CD8-positive, alpha-beta memory T cell (primary cell): ENCODE measurements at regions not wholly inside any gene's neighbourhood (a gene's known extent, or its start where the extent isn't known, plus 50 kb on each side); places are given as distances from the start of the nearest gene placed in this dataset.

Experiments used
- CTCF ChIA-PET: fragments of 350-600 bp; sonication (Branson Sonifier 250); formaldehyde crosslinking; loops from one replicate; lab custom pipeline; 2021; ENCODE audit warnings: antibody characterized with exemption; lab: Charles Lee
- POLR2A ChIA-PET: fragments of 350-600 bp; sonication (Branson Sonifier 250); formaldehyde crosslinking; loops from one replicate; lab custom pipeline; 2021; ENCODE audit warnings: antibody characterized with exemption; lab: Charles Lee
- DNase-seq, 5 donors: peaks; one replicate each; pipeline versions ENCODE4 v3.0.0 to v3.0.0-alpha.2; 2020 to 2022; ENCODE audit warnings: mixed read lengths in 1 of 5
- H3K27ac ChIP-seq: one replicate; pipeline ENCODE4 v1.7.0; 2013; ENCODE audit warnings: low read depth, mild to moderate bottlenecking, low read length, moderate library complexity
- H3K27me3 ChIP-seq: 2 replicates; pipeline ENCODE4 v1.7.0; 2013; ENCODE audit warnings: low read length, mild to moderate bottlenecking; ENCODE audit not compliant: insufficient read depth, poor library complexity, severe bottlenecking
- H3K36me3 ChIP-seq: 2 replicates; pipeline ENCODE4 v1.7.0; 2013; ENCODE audit warnings: mild to moderate bottlenecking, low read length, moderate library complexity; ENCODE audit not compliant: insufficient read depth
- H3K4me1 ChIP-seq: 2 replicates; pipeline ENCODE4 v1.7.0; 2013; ENCODE audit warnings: mild to moderate bottlenecking, low read length, moderate library complexity; ENCODE audit not compliant: insufficient read depth
- H3K4me3 ChIP-seq: 2 replicates; pipeline ENCODE4 v1.7.0; 2013; ENCODE audit warnings: mild to moderate bottlenecking, low read length
- H3K9me3 ChIP-seq: 2 replicates; pipeline ENCODE4 v1.7.0; 2013; ENCODE audit warnings: mild to moderate bottlenecking, low read length
- H3K27ac Mint-ChIP-seq, 8 donors: one replicate each; pipeline ENCODE4 v1.8.0; 2020 to 2021; ENCODE audit warnings: mixed read lengths in 8 of 8, mild to moderate bottlenecking in 6 of 8, inconsistent platforms in 3 of 8, moderate library complexity in 3 of 8
- H3K27me3 Mint-ChIP-seq, 2 donors: one replicate each; pipeline ENCODE4 v1.8.0; 2020 to 2021; ENCODE audit warnings: mixed read lengths in 2 of 2, mild to moderate bottlenecking in 1 of 2, moderate library complexity in 1 of 2
- H3K36me3 Mint-ChIP-seq, 3 donors: one replicate each; pipeline ENCODE4 v1.8.0; 2020 to 2021; ENCODE audit warnings: mixed read lengths in 3 of 3, inconsistent platforms in 1 of 3, mild to moderate bottlenecking in 1 of 3
- H3K4me1 Mint-ChIP-seq, 3 donors: one replicate each; pipeline ENCODE4 v1.8.0; 2020 to 2021; ENCODE audit warnings: mixed read lengths in 3 of 3, inconsistent platforms in 1 of 3, mild to moderate bottlenecking in 1 of 3
- H3K4me3 Mint-ChIP-seq, 7 donors: one replicate each; pipeline ENCODE4 v1.8.0; 2020 to 2021; ENCODE audit warnings: mixed read lengths in 7 of 7, mild to moderate bottlenecking in 6 of 7, moderate library complexity in 4 of 7, inconsistent platforms in 2 of 7
- H3K9me3 Mint-ChIP-seq, 5 donors: one replicate each; pipeline ENCODE4 v1.8.0; 2020 to 2022; ENCODE audit warnings: mixed read lengths in 5 of 5, mild to moderate bottlenecking in 3 of 5, moderate library complexity in 2 of 5, inconsistent platforms in 1 of 5

DNA sequence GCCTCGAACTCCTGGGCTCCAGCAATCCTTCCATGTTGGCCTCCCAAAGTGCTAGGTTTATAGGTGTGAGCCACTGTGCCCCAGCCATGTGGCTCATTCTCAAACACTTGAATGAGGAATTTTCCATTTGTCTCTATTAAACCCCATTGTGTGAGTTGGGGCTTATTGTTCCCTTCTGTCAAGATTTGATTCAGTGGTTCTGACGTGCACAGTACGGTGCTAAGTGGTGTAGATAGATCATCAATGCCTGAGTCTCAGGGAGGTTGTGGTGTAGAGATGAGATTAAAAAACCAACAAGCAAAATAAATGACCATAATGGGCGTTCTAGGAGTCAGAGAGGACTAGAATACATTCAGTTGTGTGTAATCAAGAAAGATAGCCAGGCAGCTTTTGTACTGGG lies 335.6 kb downstream of the PRL start:
- ChIA-PET CTCF (no interaction called here), POLR2A (no interaction called here)
- Mint-ChIP-seq H3K36me3 (no peaks in the 10 kb centered on the region), H3K4me1 (no peaks in the 10 kb centered on the region), H3K27ac (no peak overlapping the region), H3K4me3 (no peak overlapping the region), H3K27me3 (no peaks in the 10 kb centered on the region), H3K9me3 (peaks cover 2 to 4% (median 3%) of the 10 kb centered on the region in 5 donors)
- no peak for DNase-seq
- no peaks in the 10 kb centered on the region for H3K4me1 ChIP-seq
- H3K27me3 ChIP-seq: no peaks in the 10 kb centered on the region
- no peaks in the 10 kb centered on the region for H3K9me3 ChIP-seq
- no peaks in the 10 kb centered on the region for H3K36me3 ChIP-seq
- H3K4me3 ChIP-seq: no peak overlapping the region
- no peak overlapping the region for H3K27ac ChIP-seq

DNA sequence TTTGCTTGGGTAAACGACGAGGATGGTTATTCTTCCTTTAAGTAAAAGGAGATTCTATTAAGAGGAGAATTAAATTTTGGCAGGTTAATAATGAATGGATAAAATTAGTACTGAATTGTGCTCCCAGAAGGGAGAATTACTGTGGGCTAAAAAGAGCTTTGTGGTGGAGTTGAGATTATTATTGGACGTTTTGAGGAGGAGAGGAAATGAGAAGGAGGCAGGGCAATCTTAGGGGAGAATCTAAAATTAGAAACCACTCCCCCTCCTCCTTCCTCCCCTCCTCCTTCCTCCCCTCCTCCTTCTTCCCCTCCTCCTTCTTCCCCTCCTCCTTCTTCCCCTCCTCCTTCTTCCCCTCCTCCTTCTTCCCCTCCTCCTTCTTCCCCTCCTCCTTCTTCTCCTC lies 331.8 kb downstream of the PRL start:
- no peaks in the 10 kb centered on the region for H3K36me3 ChIP-seq
- H3K9me3 ChIP-seq: no peaks in the 10 kb centered on the region
- Mint-ChIP-seq H3K36me3 (no peaks in the 10 kb centered on the region), H3K4me3 (no peak overlapping the region), H3K27ac (no peak overlapping the region), H3K27me3 (no peaks in the 10 kb centered on the region), H3K4me1 (no peaks in the 10 kb centered on the region), H3K9me3 (peaks cover 2 to 4% (median 3%) of the 10 kb centered on the region in 5 donors)
- CTCF ChIA-PET: no interaction called here
- POLR2A ChIA-PET: no interaction called here
- no peaks in the 10 kb centered on the region for H3K4me1 ChIP-seq
- H3K27ac ChIP-seq: no peak overlapping the region
- no peak for DNase-seq
- H3K4me3 ChIP-seq: no peak overlapping the region
- no peaks in the 10 kb centered on the region for H3K27me3 ChIP-seq

DNA sequence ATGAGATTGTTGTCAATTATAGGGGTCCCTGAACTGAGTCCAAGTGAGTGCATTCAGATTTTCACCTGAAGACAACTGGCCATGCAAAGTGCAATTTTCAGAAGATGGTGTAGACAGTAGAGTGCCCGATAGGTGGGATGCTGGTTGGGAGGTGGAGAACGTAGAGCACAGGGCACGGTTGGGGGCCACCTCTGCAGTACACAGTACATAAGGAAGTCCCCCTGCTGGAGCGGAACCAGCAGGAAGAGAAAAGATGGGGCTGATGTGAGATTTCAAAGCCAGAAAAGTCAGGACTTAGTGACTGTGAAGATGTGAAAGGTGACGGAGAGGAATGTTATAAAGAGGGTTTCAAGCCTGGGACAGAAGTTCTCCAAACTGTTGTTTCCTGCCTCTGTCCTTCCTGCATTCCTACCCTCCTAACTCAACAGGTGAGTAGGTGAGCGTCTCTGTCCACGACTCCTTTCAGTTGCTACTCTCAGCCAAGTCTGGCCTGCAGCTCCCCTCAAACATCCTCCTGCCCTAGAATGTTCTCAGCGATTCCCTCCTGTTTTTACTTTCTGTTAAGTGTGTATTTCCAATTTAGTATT lies 330.8 kb downstream of the PRL start:
- Mint-ChIP-seq H3K27me3 (no peaks in the 10 kb centered on the region), H3K4me1 (no peaks in the 10 kb centered on the region), H3K9me3 (peaks cover 2 to 4% (median 3%) of the 10 kb centered on the region in 5 donors), H3K36me3 (no peaks in the 10 kb centered on the region), H3K27ac (no peak overlapping the region), H3K4me3 (no peak overlapping the region)
- no peak for DNase-seq
- POLR2A ChIA-PET: no interaction called here
- no peaks in the 10 kb centered on the region for H3K9me3 ChIP-seq
- CTCF ChIA-PET: no interaction called here
- no peaks in the 10 kb centered on the region for H3K4me1 ChIP-seq
- no peak overlapping the region for H3K27ac ChIP-seq
- H3K36me3 ChIP-seq: no peaks in the 10 kb centered on the region
- H3K4me3 ChIP-seq: no peak overlapping the region
- H3K27me3 ChIP-seq: no peaks in the 10 kb centered on the region

DNA sequence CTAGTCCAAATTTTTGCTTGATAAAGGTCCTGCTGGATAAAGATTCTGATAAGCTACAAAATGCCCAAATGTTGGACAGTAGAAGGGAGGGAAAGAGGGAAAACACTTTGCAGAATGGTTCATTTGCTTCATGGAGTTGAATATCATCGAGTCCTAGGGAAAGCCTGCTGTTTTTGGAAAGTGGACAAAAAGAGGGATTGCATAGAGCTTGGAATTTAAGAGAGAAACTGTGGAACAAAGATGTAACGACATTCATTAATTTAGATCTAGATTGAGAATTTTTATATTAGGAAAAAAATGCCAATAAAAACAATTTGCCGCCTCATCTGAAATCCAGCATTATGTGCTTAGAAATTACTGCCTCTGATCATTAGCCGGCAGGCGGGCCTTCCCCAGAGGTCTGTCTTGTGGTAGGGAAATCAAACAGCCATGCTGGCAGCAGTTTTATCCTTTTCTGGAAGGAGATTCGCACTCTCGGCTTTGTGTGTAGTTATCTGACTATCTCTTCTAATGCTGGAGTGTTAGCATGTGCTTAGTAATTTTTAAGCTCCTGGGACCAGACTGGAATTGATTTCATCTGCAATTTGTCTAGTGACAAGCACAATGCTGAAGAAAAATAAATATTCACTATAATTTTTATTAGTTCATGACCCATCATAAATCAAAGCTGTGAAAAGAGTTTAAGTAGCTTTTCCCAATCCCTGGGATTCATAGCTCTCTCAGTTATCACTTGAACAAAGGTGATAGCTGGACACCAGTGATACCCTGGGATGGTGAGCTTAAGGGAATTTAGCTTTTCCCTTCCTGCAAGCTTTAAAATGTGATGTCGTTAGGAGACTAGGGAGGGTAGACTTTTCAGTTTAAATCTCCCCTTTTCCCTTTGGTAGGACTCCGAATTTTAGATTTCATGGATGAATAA lies 329.5 kb downstream of the PRL start:
- H3K27me3 ChIP-seq: no peaks in the 10 kb centered on the region
- Mint-ChIP-seq H3K9me3 (peaks cover 0 to 4% (median 2%) of the 10 kb centered on the region in 5 donors), H3K27me3 (no peaks in the 10 kb centered on the region), H3K4me3 (no peak overlapping the region), H3K36me3 (no peaks in the 10 kb centered on the region), H3K27ac (no peak overlapping the region), H3K4me1 (no peaks in the 10 kb centered on the region)
- H3K4me1 ChIP-seq: no peaks in the 10 kb centered on the region
- H3K36me3 ChIP-seq: no peaks in the 10 kb centered on the region
- no peak for DNase-seq
- no peak overlapping the region for H3K4me3 ChIP-seq
- ChIA-PET CTCF (no interaction called here), POLR2A (no interaction called here)
- no peaks in the 10 kb centered on the region for H3K9me3 ChIP-seq
- H3K27ac ChIP-seq: no peak overlapping the region

DNA sequence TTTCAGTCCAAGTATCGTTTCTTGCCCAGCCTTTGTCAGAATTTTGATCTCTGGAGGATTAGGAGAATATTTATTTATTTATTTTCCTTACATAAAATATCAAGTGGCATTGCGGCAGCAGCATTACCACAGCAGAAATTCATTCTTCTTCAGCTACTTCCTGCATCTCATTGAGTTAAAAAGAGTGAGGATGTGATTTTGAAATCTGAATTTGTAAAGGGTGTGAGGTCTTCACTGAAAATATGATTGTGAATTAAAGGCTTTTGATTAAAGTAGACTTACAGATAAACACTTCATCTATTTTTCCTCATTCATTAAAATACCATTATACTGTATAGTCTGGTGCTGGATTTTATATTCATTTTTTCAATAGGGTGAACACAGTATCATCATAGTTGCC lies 328.4 kb downstream of the PRL start:
- no peaks in the 10 kb centered on the region for H3K27me3 ChIP-seq
- H3K36me3 Mint-ChIP-seq: no peaks in the 10 kb centered on the region
- H3K27ac Mint-ChIP-seq: no peak overlapping the region
- no peaks in the 10 kb centered on the region for H3K36me3 ChIP-seq
- peaks cover 0 to 4% (median 2%) of the 10 kb centered on the region in 5 donors for H3K9me3 Mint-ChIP-seq
- H3K4me1 ChIP-seq: no peaks in the 10 kb centered on the region
- H3K4me3 ChIP-seq: no peak overlapping the region
- ChIA-PET POLR2A (no interaction called here), CTCF (no interaction called here)
- no peaks in the 10 kb centered on the region for H3K27me3 Mint-ChIP-seq
- H3K4me1 Mint-ChIP-seq: no peaks in the 10 kb centered on the region
- H3K4me3 Mint-ChIP-seq: no peak overlapping the region
- H3K27ac ChIP-seq: no peak overlapping the region
- H3K9me3 ChIP-seq: no peaks in the 10 kb centered on the region
- no peak for DNase-seq

DNA sequence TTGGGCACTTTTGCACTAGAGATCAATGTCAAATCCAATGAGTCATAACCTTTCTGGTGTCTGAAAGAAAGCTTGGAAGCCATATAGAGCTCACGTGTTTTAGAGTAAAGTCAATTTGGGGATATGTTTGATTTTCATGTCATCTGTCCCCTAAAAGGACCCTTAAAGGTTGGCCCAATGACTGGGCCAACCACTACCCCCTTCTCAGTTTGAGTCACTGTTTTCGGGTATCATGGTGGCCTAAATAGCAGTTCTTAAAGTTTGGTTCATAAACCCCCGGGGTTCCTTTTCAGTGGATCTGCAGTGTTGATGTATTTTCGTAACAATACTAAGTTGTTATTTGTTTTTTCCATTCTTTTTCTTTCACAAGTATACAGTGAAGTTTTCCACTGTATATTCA lies 327.6 kb downstream of the PRL start:
- Mint-ChIP-seq H3K4me1 (no peaks in the 10 kb centered on the region), H3K27ac (no peak overlapping the region), H3K36me3 (no peaks in the 10 kb centered on the region), H3K9me3 (peaks cover 0 to 4% (median 2%) of the 10 kb centered on the region in 5 donors), H3K27me3 (no peaks in the 10 kb centered on the region), H3K4me3 (no peak overlapping the region)
- no peak overlapping the region for H3K27ac ChIP-seq
- no peak for DNase-seq
- CTCF ChIA-PET: no interaction called here
- no peaks in the 10 kb centered on the region for H3K9me3 ChIP-seq
- H3K4me1 ChIP-seq: no peaks in the 10 kb centered on the region
- H3K4me3 ChIP-seq: no peak overlapping the region
- no peaks in the 10 kb centered on the region for H3K27me3 ChIP-seq
- POLR2A ChIA-PET: no interaction called here
- no peaks in the 10 kb centered on the region for H3K36me3 ChIP-seq

DNA sequence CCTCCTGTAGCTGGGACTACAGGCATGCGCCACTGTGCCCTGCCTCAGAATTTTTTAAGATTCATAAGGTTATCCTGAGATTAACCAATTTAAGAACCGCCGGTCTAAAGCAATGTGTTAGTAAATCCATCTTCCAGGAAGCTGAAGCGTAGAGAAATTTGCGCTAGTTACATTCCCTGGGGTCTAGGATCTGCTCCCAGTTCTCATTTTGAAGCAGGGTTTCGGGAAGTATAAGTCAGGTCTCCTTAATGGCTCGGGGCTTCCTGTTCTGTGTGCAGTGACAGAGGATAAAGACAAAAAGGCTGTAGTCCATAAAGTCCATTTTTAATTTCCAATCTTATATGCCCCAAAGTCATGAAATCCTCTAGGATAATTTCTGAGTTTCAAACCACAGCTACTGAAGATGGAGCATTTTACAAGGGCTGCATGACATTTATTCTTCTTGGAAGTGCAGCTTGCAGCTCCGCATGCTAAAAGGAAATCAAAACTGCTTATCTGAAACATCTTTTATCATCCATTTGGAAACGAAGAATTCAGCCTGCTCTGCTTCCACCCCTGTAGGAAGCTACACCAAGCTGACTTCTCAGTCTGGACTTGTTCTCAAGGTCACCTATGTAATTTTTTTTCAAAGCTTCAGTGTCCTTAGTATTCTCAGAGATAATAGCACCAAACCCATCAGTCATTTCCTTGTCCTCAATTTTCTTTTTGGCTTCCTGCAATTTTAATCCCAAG lies 326.1 kb downstream of the PRL start:
- Histone ChIP-seq H3K9me3 (no peaks in the 10 kb centered on the region), H3K27ac (no peak overlapping the region), H3K4me1 (no peaks in the 10 kb centered on the region), H3K4me3 (no peak overlapping the region), H3K27me3 (no peaks in the 10 kb centered on the region), H3K36me3 (no peaks in the 10 kb centered on the region)
- ChIA-PET CTCF (no interaction called here), POLR2A (no interaction called here)
- H3K4me1 Mint-ChIP-seq: no peaks in the 10 kb centered on the region
- H3K27ac Mint-ChIP-seq: no peak overlapping the region
- H3K4me3 Mint-ChIP-seq: no peak overlapping the region
- no peak for DNase-seq
- H3K9me3 Mint-ChIP-seq: peaks cover 0 to 3% (median 0%) of the 10 kb centered on the region in 5 donors
- H3K27me3 Mint-ChIP-seq: no peaks in the 10 kb centered on the region
- no peaks in the 10 kb centered on the region for H3K36me3 Mint-ChIP-seq

DNA sequence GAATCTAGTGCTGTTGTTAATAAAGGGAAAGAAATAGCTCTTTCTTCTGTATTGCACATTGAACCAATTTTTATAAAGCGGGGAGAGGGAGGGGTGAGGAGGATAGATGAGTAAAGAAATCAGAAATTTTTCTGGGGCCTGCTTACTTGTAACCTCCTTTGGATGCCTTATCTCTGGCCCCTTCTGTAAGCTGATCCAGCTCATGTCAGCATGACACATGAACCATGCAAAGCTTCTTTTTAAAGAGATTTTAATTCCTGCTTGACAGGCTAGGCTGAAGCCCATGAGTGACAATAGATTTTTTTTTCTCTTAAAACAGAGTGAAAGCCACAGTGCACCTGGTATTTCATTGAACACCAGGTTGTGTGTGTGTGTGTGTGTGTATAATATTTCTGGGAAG lies 325.3 kb downstream of the PRL start:
- POLR2A ChIA-PET: no interaction called here
- CTCF ChIA-PET: no interaction called here
- no peak overlapping the region for H3K27ac Mint-ChIP-seq

More for the DNA sequence above, 325.3 kb downstream of the PRL start:
- H3K36me3 ChIP-seq: no peaks in the 10 kb centered on the region
- H3K4me3 Mint-ChIP-seq: no peak overlapping the region
- no peaks in the 10 kb centered on the region for H3K9me3 Mint-ChIP-seq
- DNase-seq: no peak
- H3K4me1 ChIP-seq: no peaks in the 10 kb centered on the region
- no peaks in the 10 kb centered on the region for H3K4me1 Mint-ChIP-seq
- H3K36me3 Mint-ChIP-seq: no peaks in the 10 kb centered on the region
- no peaks in the 10 kb centered on the region for H3K27me3 Mint-ChIP-seq
- no peak overlapping the region for H3K27ac ChIP-seq
- no peaks in the 10 kb centered on the region for H3K9me3 ChIP-seq
- H3K27me3 ChIP-seq: no peaks in the 10 kb centered on the region
- H3K4me3 ChIP-seq: no peak overlapping the region
